Adrenal gland (tissue), 9 donors: ENCODE measurements at regions not wholly inside any gene's neighbourhood (a gene's known extent, or its start where the extent isn't known, plus 50 kb on each side); places are given as distances from the start of the nearest gene placed in this dataset.
"Not testable (repeated sequence)": the region's sequence is repeated elsewhere in the genome, so short reads cannot be mapped to it uniquely, and the experiment has no call there.

Experiments
- DNase-seq, 7 donors: peaks; one replicate each; pipeline ENCODE4 v3.0.0-alpha.2; 2019 to 2020
- H3K27ac ChIP-seq, 5 donors: fragments of 200-600 bp; sonication (generic) in 4 of 5; 1 replicate in 3 of 5; 2 replicates in 2 of 5; pipeline versions ENCODE4 v1.5.1 to v1.8.0; 2016 to 2020; ENCODE audit warnings: mild to moderate bottlenecking in 1 of 5
- H3K27me3 ChIP-seq: fragments of 200-600 bp; 2 replicates; pipeline ENCODE4 v1.8.0; 2021
- H3K36me3 ChIP-seq, 2 donors: fragments of 200-600 bp; replicated peaks in 1 of 2; 1 replicate in 1 of 2; 2 replicates in 1 of 2; pipeline versions ENCODE4 v1.5.1 to v1.8.0; 2018 to 2022
- H3K4me1 ChIP-seq, 2 donors: fragments of 200-600 bp; replicated peaks in 1 of 2; 1 replicate in 1 of 2; 2 replicates in 1 of 2; pipeline versions ENCODE4 v1.5.1 to v1.8.0; 2018 to 2021
- H3K4me3 ChIP-seq, 4 donors: fragments of 200-600 bp; sonication (generic) in 3 of 4; one replicate each; pipeline ENCODE4 v1.5.1; 2016 to 2018
- H3K9me3 ChIP-seq, 3 donors: fragments of 200-600 bp; sonication (generic) in 1 of 3; replicated peaks in 1 of 3; 1 replicate in 2 of 3; 2 replicates in 1 of 3; pipeline versions ENCODE4 v1.5.1 to v1.8.0; 2016 to 2021
- CTCF ChIP-seq, 6 experiments: fragments of 450-650 bp in 4 of 6; fragments of 200-600 bp in 2 of 6; sonication (generic) in 1 of 6; IDR thresholded peaks; 1 replicate in 5 of 6; 2 replicates in 1 of 6; pipeline versions ENCODE4 v1.5.1 to v1.8.0; 2016 to 2021; ENCODE audit warnings: antibody characterized with exemption in 6 of 6, mild to moderate bottlenecking in 2 of 6, moderate library complexity in 1 of 6
- POLR2A ChIP-seq, 2 donors: fragments of 450-650 bp; IDR thresholded peaks; one replicate each; pipeline ENCODE4 v1.6.1; 2017; ENCODE audit warnings: antibody characterized with exemption in 2 of 2, mild to moderate bottlenecking in 2 of 2, moderate library complexity in 1 of 2
- WGBS, 4 donors: extraction: QIAGEN DNeasy Blood & Tissue Kit in 2 of 4; methylation state at CpG; one replicate each; pipeline versions ENCODE4 v1.1.5 to v1.1.7; 2013 to 2017; 5-methylcytosine and 5-hydroxymethylcytosine counted together
- intact Hi-C, 2 donors: fragments of 100-400 bp; cut with DNase I; formaldehyde crosslinking; loops; one replicate each; pipeline versions ENCODE4 v1.14.1 to v1.15.0; 2022 to 2023
- donor health status: healthy with polysubstance abuse.
- donor health status: Bipolar disorder and iron deficiency.
- donor health status: DM: yes; HTN: yes; CAD: no.
- donor health status: DM: no; HTN: no; CAD: no.
- donor health status: DM: no; HTN: no; CAD: no.

GRCh38 chr16:86956437-86956836, 360.8 kb downstream of the C16orf95 start:
- no peaks in the 10 kb centered on the region for H3K9me3 ChIP-seq
- 48 to 63% (median 60%) methylated on average over 11 to 15 of the region's 15 CpGs for WGBS, 4 donors
- DNase-seq: peak in 3 of 7 donors; percentile 38 to 63 (median 44)
- no peak overlapping the region for H3K4me3 ChIP-seq
- no peaks in the 10 kb centered on the region for H3K4me1 ChIP-seq
- no peak for TF ChIP-seq CTCF (IDR thresholded peaks at IDR 0.05)
- no peak for TF ChIP-seq POLR2A (IDR thresholded peaks at IDR 0.05)
- no peak overlapping the region for H3K27ac ChIP-seq
- no peaks in the 10 kb centered on the region for H3K27me3 ChIP-seq
- intact Hi-C loops: no loop called here
- no peaks in the 10 kb centered on the region for H3K36me3 ChIP-seq

DNA sequence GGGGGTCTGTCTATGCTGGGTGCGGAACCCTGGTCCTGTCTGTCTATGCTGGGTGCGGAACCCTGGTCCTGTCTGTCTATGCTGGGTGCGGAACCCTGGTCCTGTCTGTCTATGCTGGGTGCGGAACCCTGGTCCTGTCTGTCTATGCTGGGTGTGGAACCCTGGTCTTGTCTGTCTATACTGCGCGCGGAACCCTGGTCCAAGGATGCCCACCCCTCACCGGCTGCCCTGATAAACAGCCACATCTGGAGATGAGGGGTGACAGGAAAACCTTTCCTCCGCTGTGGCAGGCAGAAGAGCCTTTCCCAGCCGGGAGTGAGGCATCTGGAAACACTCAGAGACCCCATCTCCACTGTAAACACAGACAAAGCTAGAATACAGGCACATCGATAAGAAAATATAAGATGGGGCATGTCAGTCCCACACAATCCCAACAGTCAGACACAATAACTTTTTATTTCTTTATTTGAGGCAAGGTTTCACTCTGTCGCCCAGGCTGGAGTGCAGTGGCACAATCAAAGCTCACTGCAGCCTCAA, 359.5 kb downstream of the C16orf95 start:
- H3K27ac ChIP-seq, H3K36me3 ChIP-seq, H3K9me3 ChIP-seq, DNase-seq, H3K4me1 ChIP-seq, H3K4me3 ChIP-seq, H3K27me3 ChIP-seq, intact Hi-C loops: not testable (repeated sequence)
- 84 to 90% (median 88%) methylated on average over 7 to 12 of the region's 12 CpGs for WGBS, 4 donors

- WGBS, 4 donors: 56 to 75% (median 65%) methylated on average over 9 of the region's 9 CpGs
- Histone ChIP-seq H3K27ac (no peak overlapping the region), H3K27me3 (no peaks in the 10 kb centered on the region), H3K4me3 (no peak overlapping the region), H3K36me3 (no peaks in the 10 kb centered on the region), H3K4me1 (no peaks in the 10 kb centered on the region), H3K9me3 (no peaks in the 10 kb centered on the region)
- DNase-seq: no peak
- intact Hi-C loops: no loop called here
- TF ChIP-seq POLR2A (IDR thresholded peaks at IDR 0.05): no peak
- no peak for TF ChIP-seq CTCF (IDR thresholded peaks at IDR 0.05)
Observed at GRCh38 chr16:86958423-86958822, 358.8 kb downstream of the C16orf95 start.

DNA sequence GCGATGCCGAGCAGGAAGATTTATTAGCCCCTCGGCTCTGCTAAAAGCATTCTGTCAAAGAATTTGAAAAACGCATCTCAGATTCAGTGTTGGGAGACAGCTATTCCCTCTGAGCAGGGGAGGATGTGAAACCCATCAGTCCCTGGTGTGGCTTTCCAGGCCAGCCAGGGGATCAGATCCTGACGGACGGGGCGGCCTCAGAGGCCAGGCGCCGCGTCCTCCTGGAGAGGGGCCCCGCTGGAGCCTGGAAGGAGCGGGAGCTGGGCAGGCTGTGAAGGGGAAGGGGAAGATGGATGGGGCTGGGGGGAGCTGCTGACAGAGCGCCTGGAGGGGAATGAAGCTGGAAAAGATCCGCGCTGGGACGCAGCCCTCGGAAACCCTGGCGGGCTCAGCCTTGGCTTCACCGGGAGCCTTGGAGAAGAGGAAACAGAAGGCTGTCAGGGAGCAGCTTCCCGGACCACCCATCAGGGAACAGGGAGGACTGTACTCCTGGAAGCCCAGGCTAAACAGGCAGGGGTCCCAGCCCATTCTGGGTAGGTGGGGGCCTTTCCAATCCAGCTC, 358.0 kb downstream of the C16orf95 start:
- H3K4me3 ChIP-seq: no peak overlapping the region
- H3K9me3 ChIP-seq: no peaks in the 10 kb centered on the region
- H3K36me3 ChIP-seq: no peaks in the 10 kb centered on the region
- no peak for DNase-seq
- intact Hi-C loops: no loop called here
- WGBS, 4 donors: 10 to 19% (median 16%) methylated on average over 13 to 20 of the region's 20 CpGs
- H3K27me3 ChIP-seq: no peaks in the 10 kb centered on the region
- no peaks in the 10 kb centered on the region for H3K4me1 ChIP-seq
- no peak overlapping the region for H3K27ac ChIP-seq
- no peak for TF ChIP-seq CTCF (IDR thresholded peaks at IDR 0.05)
- TF ChIP-seq POLR2A (IDR thresholded peaks at IDR 0.05): no peak

GRCh38 chr16:86959729-86960128, 357.5 kb downstream of the C16orf95 start:
- no peaks in the 10 kb centered on the region for H3K36me3 ChIP-seq
- no peaks in the 10 kb centered on the region for H3K27me3 ChIP-seq
- TF ChIP-seq CTCF (IDR thresholded peaks at IDR 0.05) (no peak), POLR2A (IDR thresholded peaks at IDR 0.05) (no peak)
- no peaks in the 10 kb centered on the region for H3K9me3 ChIP-seq
- no peak overlapping the region for H3K4me3 ChIP-seq
- no peak overlapping the region for H3K27ac ChIP-seq
- intact Hi-C loops: no loop called here
- DNase-seq: no peak
- WGBS, 4 donors: 51 to 54% (median 53%) methylated on average over 2 to 3 of the region's 3 CpGs
- no peaks in the 10 kb centered on the region for H3K4me1 ChIP-seq
